NCI-H2081 treated with DMSO at 0.1 percent for 48 hours (cell line): ENCODE measurements at regions not wholly inside any gene's neighbourhood (a gene's known extent, or its start where the extent isn't known, plus 50 kb on each side); places are given as distances from the start of the nearest gene placed in this dataset.

Experiments
- DNase-seq: peaks from one replicate; lab custom pipeline; 2025; lab: John Stamatoyannopoulos, UW

GRCh38 chr14:71362282-71362681 lies 455.0 kb downstream of the PCNX1 start:
- no peak for DNase-seq

DNA sequence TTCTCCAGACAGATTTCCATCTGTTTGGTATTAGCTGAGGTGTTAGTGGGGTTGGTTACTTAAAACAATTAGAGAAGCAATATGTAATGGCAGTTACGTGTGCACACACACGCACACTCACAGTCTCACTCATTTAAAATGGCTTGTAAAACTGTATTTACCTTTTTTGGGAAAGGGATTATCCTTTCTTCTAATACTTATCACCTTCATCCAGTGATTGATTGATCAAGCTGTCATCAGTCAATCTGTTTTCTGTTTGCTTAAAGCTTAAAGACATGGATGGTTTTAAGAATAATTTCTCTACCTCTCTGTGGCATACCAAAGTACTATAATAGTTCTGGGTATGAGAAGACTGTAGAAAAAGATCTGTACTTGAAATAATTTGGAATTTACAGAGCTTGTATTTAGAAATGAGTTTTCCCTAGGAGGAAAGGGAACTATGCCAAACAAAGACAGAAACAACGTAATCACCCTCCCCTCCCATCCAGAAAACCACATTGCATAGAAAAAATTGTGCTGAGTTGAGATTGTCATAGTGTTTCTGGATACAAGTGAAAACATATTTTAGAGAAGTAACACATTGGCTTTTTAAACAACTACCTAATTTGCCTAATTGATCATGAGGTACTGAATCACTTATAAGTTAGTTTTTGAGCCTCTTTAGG lies 455.8 kb downstream of the PCNX1 start:
- no peak for DNase-seq

DNA sequence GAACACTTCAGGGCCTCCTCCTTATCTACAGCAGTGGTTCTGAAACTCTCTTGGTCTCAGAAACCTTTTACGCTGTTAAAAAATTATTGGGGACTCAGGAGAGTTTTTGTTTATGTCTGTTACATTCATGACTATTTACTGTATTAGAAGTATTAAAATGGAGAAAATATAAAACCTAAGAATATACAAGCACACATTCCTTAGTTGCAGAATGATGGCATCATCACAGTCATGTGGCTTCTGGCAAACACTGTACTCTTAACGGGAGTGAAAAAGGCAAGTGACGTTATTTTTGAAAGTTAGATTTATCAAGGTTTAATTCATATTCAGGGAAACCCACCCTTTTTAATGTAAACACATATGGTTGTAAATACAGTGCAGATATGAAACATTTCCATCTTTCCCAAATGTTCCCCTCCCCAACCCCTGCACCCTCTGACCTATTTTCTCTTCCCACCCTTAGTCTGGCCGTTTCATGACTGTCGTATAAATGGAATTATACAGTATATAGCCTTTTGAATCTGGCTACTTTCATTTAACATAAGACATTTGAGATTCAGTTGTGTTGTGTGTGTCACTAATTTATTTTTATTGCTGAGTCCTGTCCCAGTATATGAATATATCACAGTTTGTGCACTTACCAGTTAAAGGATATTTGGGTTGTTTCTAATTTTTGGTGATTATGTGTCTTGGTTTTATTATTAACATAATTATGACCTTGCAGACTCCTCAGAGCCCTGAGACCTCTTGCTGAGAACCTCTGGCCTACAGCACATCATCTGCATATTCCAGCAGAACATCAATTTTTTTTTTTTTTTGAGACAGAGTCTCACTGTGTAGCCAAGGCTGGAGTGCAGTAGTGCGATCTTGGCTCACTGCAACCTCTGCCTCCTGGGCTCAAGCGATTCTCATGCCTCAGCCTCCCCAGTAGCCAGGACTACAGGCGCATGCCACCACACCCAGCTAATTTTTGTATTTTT lies 457.0 kb downstream of the PCNX1 start:
- DNase-seq: no peak

GRCh38 chr14:71365361-71365760 lies 458.1 kb downstream of the PCNX1 start:
- no peak for DNase-seq

GRCh38 chr14:71366861-71367260 lies 459.6 kb downstream of the PCNX1 start:
- DNase-seq: no peak

DNA sequence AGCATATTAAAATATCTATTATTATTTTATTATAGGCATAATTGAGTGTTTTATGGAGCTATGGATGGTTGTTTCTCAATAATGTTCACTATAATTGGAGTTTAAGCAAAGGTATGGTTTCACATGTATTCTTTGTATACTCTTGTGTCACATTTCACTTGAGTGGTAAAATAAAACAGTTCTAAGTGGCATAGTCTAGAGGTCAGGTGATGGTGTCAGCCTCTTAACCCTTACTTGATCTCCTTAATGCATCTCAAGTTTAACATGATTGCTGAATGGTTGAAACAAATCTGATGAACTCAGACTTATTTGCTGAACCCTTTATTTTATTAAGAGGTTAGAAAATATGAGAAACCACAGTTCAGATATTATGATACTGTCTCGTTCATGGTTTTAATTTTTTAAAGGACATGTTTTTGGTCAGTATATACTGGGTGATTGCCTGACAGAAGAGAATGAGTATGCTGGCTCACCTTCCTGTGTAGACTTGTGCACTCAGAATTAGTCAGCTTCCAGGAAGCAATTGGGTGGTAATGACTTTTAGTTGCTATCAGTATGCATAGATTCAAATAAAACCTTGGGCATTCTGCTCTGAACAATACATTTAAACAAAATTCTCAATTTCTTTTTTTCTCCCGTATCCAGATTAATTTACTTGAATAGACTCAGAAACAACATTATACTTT lies 464.6 kb downstream of the PCNX1 start:
- DNase-seq: no peak

DNA sequence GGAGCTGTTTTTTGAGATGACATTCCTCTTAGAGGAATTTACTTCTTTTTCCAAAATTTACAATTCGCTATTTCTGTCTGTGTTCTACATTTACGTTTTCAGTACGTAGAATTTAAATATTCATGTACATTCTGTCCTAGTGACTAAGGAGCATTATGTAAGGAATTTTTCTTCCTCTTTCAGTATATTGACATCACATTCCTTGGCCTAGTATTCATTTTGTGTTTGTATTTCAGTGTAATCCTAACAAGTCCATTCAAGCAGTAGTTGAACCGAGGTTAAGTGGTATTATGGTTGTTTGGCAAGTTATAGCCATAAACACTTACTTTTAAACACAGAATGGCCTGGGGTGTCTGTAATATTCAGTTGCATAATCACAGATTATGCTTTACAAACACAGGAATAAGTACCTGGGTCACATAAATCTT lies 465.2 kb downstream of the PCNX1 start:
- DNase-seq: no peak

DNA sequence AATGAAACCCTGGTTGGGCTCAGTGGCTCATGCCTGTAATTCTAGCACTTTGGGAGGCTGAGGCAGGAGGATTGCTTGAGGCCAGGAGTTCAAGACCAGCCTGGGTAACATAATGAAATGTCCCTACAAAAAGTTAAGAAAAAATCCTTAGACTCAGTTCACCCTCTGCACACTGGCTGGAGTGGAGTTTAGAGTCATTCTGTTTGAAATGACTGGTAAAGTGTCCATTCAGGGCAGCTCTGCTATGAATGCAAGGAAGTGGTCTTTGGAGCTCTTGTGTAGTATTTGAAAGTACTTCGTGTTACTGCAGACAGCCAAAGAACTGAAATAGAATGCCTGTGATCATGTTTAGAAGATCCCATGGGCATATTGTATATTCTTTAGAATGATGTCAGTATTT lies 466.5 kb downstream of the PCNX1 start:
- DNase-seq: no peak

DNA sequence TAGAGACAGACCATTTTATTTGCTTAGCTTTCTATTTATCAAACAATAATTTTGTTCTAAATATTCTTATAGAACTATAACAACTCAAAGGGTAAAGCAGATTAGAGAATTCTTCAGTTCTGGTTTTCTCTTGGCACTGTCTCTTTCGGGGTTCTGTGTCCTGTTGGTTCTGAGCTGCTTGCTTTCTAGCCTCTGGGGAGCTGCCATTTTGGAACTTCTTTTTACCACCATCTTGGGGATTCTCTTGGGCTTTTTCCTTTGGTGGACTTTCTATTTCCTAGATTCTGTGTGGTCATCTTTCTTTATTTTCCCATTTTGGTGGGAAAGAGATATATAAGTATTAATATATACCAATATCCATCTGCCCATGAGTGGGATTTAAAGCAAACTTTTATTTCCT lies 467.7 kb downstream of the PCNX1 start:
- DNase-seq: no peak

DNA sequence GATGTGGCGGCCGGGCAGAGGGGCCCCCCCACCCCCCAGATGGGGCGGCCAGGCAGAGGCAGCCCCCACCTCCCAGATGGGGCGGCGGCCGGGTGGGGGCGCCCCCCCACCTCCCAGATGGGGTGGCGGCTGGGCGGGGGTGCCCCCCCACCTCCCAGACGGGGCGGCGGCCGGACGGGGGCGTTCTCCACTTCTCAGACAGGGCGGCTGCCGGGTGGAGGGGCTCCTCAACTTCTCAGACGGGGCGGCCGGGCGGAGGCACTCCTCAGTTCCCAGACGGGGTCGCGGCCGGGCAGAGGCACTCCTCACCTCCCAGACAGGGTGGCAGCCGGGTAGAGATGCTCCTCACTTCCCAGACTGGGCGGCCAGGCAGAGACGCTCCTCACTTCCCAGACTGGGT lies 469.8 kb downstream of the PCNX1 start:
- DNase-seq: no peak

DNA sequence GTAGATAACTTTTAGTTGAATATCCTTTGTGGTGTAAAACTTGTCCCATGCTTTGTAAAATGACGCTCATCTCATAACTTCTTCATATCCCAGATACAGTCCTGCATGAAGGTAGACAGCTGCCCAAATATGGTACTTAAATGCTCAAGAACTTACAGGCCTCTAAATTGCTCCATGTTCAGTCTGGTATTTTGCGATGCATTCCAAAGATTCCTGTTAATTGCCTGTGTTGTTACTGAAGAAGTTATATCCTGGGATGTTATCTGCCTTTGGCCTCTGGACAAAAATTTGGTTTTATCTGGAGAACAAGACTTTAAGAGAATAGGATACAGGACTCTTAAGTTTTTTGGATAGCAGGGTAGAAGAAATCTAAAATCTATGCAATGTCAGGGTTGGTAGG lies 473.0 kb downstream of the PCNX1 start:
- DNase-seq: no peak

GRCh38 chr14:71381814-71382213 lies 474.6 kb downstream of the PCNX1 start:
- no peak for DNase-seq

DNA sequence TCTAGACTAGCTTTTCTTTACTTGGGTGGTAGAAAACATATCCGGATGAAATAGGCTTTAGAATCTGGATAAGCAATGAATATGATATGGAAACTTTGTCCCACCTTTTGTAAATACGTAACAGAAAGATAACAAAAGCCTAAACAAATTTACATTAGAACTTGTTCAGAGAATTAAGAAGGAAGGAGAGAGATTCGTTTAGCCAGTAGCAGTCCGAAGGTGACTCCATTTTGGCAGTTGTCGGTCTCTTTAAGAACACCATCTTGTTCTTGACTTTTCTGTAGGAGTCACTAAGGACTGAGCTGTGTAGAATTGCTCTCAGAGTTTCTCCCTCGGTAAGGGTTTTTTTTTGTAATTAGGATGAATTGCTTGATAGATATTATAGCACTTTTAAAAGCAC lies 475.1 kb downstream of the PCNX1 start:
- no peak for DNase-seq

GRCh38 chr14:71383510-71383909 lies 476.3 kb downstream of the PCNX1 start:
- no peak for DNase-seq

- DNase-seq: no peak
These were observed 477.0 kb downstream of the PCNX1 start for GRCh38 chr14:71384007-71384845.

DNA sequence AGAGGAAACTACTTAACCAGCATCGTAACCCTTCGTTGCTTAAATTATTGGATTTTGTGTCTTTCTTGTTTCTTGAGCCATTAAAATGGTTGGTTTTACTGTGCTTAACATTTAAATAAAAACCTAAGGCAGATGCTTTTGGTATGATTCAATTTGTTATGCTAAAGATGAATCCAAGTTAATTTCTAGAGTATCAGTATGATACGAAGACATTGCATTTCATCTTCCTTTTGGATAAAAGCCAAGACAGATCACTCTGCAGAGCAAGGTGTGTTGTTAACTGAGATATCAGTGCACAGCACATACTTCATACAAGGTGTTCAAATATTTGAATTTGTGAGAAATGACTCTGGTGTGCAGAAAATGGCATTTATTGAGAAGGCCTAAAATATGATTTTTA lies 480.5 kb downstream of the PCNX1 start:
- DNase-seq: no peak

GRCh38 chr14:71388336-71388735 lies 481.1 kb downstream of the PCNX1 start:
- no peak for DNase-seq

- DNase-seq: no peak
These were observed 481.6 kb downstream of the PCNX1 start for GRCh38 chr14:71388862-71389261.

DNA sequence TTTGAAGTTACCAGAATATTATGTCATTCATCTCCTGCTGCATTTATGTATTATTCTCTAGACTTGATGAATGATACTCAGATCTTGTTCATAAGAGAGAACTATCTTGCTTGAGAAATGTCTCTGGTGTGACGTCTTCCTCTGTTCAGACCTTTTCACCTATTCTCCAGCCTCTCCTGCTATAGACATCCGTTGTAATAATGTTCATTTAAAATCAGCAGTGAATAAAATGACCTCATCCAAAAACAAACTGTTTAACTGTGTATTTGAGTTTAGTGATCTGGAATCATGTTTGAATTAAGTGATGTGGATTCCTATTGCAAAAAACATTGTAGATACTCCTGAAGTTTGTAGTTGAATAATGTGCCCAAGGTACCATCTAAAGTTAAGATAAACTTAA lies 487.1 kb downstream of the PCNX1 start:
- no peak for DNase-seq

- no peak for DNase-seq
These were observed 487.9 kb downstream of the PCNX1 start for GRCh38 chr14:71395151-71395604.

DNA sequence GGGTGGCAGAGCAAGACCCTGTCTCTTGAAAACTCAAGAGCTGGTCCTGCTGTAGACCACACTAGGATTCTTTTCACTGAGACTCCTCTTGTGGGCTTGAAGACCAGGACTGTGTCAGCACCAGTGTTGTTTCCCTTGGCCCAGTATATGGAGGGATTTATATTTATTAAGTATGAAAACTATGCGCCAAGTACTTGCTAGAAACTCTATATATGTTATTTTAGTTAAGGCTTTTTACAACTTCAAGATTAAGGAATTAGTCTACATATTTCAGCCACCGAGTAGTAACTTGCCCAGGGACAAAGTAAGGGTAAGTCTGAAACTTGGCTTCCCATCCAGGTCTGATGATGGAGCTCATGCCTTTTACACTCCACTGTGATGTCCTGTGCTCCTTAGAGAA lies 488.4 kb downstream of the PCNX1 start:
- no peak for DNase-seq
